ENCODE measurements at regions not wholly inside any gene's neighbourhood (a gene's known extent, or its start where the extent isn't known, plus 50 kb on each side); places are given as distances from the start of the nearest gene placed in this dataset.

GRCh38 chr1:177710696-177711620, 258.9 kb downstream of the SEC16B start:
- no peak overlapping the region for H3K4me3 ChIP-seq
- intact Hi-C loops (cut with DNase I), result no loop called here
- DNase-seq (ENCODE audit: extremely low spot score in 2 of 2), result no peak
- H3K27me3 ChIP-seq, result no peaks in the 10 kb centered on the region
- no peaks in the 10 kb centered on the region for H3K4me1 ChIP-seq
- no peaks in the 10 kb centered on the region for H3K9me3 ChIP-seq
- no peaks in the 10 kb centered on the region for H3K36me3 ChIP-seq
- H3K27ac ChIP-seq, result no peak overlapping the region
- TF ChIP-seq POLR2AphosphoS5 (IDR thresholded peaks at IDR 0.05; ENCODE audit: insufficient read depth in 1 of 2, low read depth in 1 of 2) (no peak), POLR2A (IDR thresholded peaks at IDR 0.05) (no peak), CTCF (IDR thresholded peaks at IDR 0.05) (no peak)

GRCh38 chr1:177708406-177708805, 261.5 kb downstream of the SEC16B start:
- intact Hi-C loops (cut with DNase I), result no loop called here
- no peak overlapping the region for H3K27ac ChIP-seq
- DNase-seq (ENCODE audit: extremely low spot score in 2 of 2), result no peak
- no peak overlapping the region for H3K4me3 ChIP-seq
- no peaks in the 10 kb centered on the region for H3K9me3 ChIP-seq
- H3K4me1 ChIP-seq, result no peaks in the 10 kb centered on the region
- H3K36me3 ChIP-seq, result no peaks in the 10 kb centered on the region
- H3K27me3 ChIP-seq, result no peaks in the 10 kb centered on the region
- no peak for TF ChIP-seq CTCF (IDR thresholded peaks at IDR 0.05)
- no peak for TF ChIP-seq POLR2AphosphoS5 (IDR thresholded peaks at IDR 0.05; ENCODE audit: insufficient read depth in 1 of 2, low read depth in 1 of 2)
- TF ChIP-seq POLR2A (IDR thresholded peaks at IDR 0.05), result no peak

- no peaks in the 10 kb centered on the region for H3K36me3 ChIP-seq
- TF ChIP-seq POLR2AphosphoS5 (IDR thresholded peaks at IDR 0.05; ENCODE audit: insufficient read depth in 1 of 2, low read depth in 1 of 2) (no peak), POLR2A (IDR thresholded peaks at IDR 0.05) (no peak), CTCF (IDR thresholded peaks at IDR 0.05) (no peak)
- intact Hi-C loops (cut with DNase I), result no loop called here
These were observed 262.9 kb downstream of the SEC16B start for GRCh38 chr1:177706977-177707376.

GRCh38 chr1:177705839-177706238, 264.0 kb downstream of the SEC16B start:
- no peaks in the 10 kb centered on the region for H3K9me3 ChIP-seq
- DNase-seq (ENCODE audit: extremely low spot score in 2 of 2), result no peak
- H3K4me3 ChIP-seq, result no peak overlapping the region
- no peaks in the 10 kb centered on the region for H3K4me1 ChIP-seq
- intact Hi-C loops (cut with DNase I), result no loop called here
- no peaks in the 10 kb centered on the region for H3K36me3 ChIP-seq
- TF ChIP-seq CTCF (IDR thresholded peaks at IDR 0.05) (no peak), POLR2AphosphoS5 (IDR thresholded peaks at IDR 0.05; ENCODE audit: insufficient read depth in 1 of 2, low read depth in 1 of 2) (no peak), POLR2A (IDR thresholded peaks at IDR 0.05) (no peak)
- H3K27me3 ChIP-seq, result no peaks in the 10 kb centered on the region
- no peak overlapping the region for H3K27ac ChIP-seq

More at GRCh38 chr1:177706977-177707376, 262.9 kb downstream of the SEC16B start:
- Histone ChIP-seq H3K4me3 (no peak overlapping the region), H3K27ac (no peak overlapping the region), H3K9me3 (no peaks in the 10 kb centered on the region), H3K4me1 (no peaks in the 10 kb centered on the region), H3K27me3 (no peaks in the 10 kb centered on the region)
- DNase-seq (ENCODE audit: extremely low spot score in 2 of 2), result no peak

- no peak for TF ChIP-seq CTCF (IDR thresholded peaks at IDR 0.05)
- no peak for TF ChIP-seq POLR2A (IDR thresholded peaks at IDR 0.05)
- no peak for TF ChIP-seq POLR2AphosphoS5 (IDR thresholded peaks at IDR 0.05; ENCODE audit: insufficient read depth in 1 of 2, low read depth in 1 of 2)
- no peak overlapping the region for H3K27ac ChIP-seq
- H3K27me3 ChIP-seq, result no peaks in the 10 kb centered on the region
- H3K9me3 ChIP-seq, result no peaks in the 10 kb centered on the region
- DNase-seq (ENCODE audit: extremely low spot score in 2 of 2), result no peak
- H3K4me3 ChIP-seq, result no peak overlapping the region
- H3K36me3 ChIP-seq, result no peaks in the 10 kb centered on the region
- intact Hi-C loops (cut with DNase I), result no loop called here
- no peaks in the 10 kb centered on the region for H3K4me1 ChIP-seq
These were observed 265.9 kb downstream of the SEC16B start for GRCh38 chr1:177703888-177704446.
